ENCODE measurements at regions not wholly inside any gene's neighbourhood (a gene's known extent, or its start where the extent isn't known, plus 50 kb on each side); places are given as distances from the start of the nearest gene placed in this dataset.
"Not testable (repeated sequence)": the region's sequence is repeated elsewhere in the genome, so short reads cannot be mapped to it uniquely, and the experiment has no call there.

DNA sequence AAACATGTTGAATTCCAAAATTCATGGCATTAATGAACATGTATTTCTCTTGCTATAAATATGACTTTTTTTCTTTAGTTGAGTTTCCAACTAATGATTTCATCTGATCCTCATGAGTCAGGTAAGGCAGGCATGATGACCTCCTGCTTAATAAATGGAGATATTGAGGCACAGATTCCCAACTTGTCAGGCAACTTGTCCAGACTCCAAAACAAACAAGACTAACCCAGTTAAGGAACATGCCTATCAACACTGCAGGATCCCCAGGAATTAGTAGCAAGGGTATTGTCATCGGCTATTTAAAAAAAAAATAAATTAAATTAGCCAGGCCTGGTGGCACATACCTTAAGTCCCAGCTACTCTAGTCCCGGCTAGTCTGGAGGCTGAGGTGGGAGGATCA is 121.3 kb upstream of the SALL4 start:
- Histone ChIP-seq H3K27ac (no peak overlapping the region), H3K27me3 (no peaks in the 10 kb centered on the region), H3K4me3 (no peak overlapping the region), H3K36me3 (replicated peaks in 1 of 2) (no peaks in the 10 kb centered on the region), H3K9me3 (replicated peaks in 1 of 3) (no peaks in the 10 kb centered on the region), H3K4me1 (replicated peaks in 1 of 2) (no peaks in the 10 kb centered on the region)
- 81 to 90% (median 88%) methylated on average over 2 of the region's 2 CpGs for WGBS, 4 donors
- no peak for TF ChIP-seq POLR2A (IDR thresholded peaks at IDR 0.05)
- TF ChIP-seq, protein P1, sequence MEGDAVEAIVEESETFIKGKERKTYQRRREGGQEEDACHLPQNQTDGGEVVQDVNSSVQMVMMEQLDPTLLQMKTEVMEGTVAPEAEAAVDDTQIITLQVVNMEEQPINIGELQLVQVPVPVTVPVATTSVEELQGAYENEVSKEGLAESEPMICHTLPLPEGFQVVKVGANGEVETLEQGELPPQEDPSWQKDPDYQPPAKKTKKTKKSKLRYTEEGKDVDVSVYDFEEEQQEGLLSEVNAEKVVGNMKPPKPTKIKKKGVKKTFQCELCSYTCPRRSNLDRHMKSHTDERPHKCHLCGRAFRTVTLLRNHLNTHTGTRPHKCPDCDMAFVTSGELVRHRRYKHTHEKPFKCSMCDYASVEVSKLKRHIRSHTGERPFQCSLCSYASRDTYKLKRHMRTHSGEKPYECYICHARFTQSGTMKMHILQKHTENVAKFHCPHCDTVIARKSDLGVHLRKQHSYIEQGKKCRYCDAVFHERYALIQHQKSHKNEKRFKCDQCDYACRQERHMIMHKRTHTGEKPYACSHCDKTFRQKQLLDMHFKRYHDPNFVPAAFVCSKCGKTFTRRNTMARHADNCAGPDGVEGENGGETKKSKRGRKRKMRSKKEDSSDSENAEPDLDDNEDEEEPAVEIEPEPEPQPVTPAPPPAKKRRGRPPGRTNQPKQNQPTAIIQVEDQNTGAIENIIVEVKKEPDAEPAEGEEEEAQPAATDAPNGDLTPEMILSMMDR (IDR thresholded peaks at IDR 0.05), result no peak
- DNase-seq, result no peak
- intact Hi-C loops (cut with DNase I), result no loop called here

DNA sequence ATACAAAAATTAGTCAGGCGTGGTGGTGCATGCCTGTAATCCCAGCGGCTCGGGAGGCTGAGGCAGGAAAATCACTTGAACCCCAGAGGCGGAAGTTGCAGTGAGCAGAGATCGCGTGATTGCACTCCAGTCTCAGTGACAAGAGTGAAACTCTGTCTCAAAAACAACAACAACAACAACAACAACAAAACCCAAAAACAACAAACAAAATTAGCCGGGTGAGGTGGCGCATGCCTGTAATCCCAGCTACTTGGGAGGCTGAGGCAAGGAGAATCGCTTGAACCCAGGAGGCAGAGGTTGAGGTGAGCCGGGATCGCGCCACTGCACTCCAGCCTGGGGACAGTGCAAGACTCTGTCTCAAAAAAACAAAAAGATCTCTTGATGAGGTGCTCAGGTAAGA is 120.5 kb upstream of the SALL4 start:
- H3K36me3 ChIP-seq (replicated peaks in 1 of 2); H3K27me3 ChIP-seq; H3K4me3 ChIP-seq; H3K9me3 ChIP-seq (replicated peaks in 1 of 3); H3K27ac ChIP-seq; DNase-seq; H3K4me1 ChIP-seq (replicated peaks in 1 of 2); intact Hi-C loops (cut with DNase I): not testable (repeated sequence)
- 93 to 98% (median 95%) methylated on average over 12 of the region's 12 CpGs for WGBS, 4 donors

DNA sequence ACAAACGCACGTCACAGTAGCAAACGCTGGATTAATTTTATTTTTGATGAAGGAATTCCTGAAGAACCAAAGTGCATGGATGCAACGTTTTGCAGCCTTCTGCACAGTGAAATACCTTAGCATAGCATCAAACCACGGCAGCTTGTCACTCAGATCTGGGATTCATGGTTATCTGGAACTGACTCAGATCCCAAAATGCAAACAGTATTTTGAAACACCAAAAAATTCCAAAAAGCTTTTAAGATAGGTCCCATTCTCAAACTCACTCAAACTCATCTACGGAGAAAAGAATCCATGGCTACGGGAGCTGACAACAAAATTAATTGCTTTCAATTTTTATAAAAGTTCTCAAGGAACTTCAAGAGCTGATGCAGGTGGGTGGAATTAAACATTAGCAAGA is 116.2 kb upstream of the SALL4 start:
- TF ChIP-seq POLR2A (IDR thresholded peaks at IDR 0.05), result no peak
- TF ChIP-seq, protein P1 (IDR thresholded peaks at IDR 0.05), result no peak
- no peak for DNase-seq
- no peak overlapping the region for H3K27ac ChIP-seq
- intact Hi-C loops (cut with DNase I), result no loop called here
- no peaks in the 10 kb centered on the region for H3K9me3 ChIP-seq (replicated peaks in 1 of 3)
- no peak overlapping the region for H3K4me3 ChIP-seq
- WGBS, 4 donors, result 73 to 79% (median 76%) methylated on average over 7 of the region's 7 CpGs
- H3K36me3 ChIP-seq (replicated peaks in 1 of 2), result no peaks in the 10 kb centered on the region
- no peaks in the 10 kb centered on the region for H3K4me1 ChIP-seq (replicated peaks in 1 of 2)
- H3K27me3 ChIP-seq, result no peaks in the 10 kb centered on the region

DNA sequence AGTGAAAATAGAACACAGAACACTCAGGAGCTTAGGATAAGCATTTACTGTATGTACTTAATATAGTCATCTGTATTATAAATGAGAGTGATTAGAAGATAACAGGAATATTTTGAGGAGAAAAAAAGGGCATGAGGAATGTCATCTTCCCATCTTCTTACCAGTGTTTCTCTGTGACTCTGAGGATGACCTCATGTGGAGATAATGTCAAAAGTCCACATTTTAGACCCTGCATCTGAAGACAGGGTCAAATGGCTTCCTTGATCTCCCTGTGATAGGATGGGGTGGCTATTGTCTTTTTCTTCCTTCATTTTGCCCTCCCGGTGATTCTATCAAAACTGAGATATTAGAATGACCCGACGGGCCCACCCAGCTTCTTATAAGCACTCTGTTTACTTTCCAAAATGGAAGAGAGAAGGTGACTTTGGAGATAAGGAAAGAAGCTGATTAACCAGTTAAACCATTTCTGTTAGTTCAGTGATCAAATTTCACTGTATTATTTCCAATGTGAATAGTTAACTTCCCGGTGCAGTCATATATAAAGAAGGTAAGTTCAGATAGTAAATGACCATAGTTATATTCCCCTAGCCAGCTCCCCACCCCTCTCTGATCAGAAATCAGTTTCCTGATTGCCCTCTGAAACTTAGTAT is 115.7 kb upstream of the SALL4 start:
- Histone ChIP-seq H3K9me3 (replicated peaks in 1 of 3) (no peaks in the 10 kb centered on the region), H3K4me3 (no peak overlapping the region), H3K27ac (no peak overlapping the region), H3K36me3 (replicated peaks in 1 of 2) (no peaks in the 10 kb centered on the region), H3K4me1 (replicated peaks in 1 of 2) (no peaks in the 10 kb centered on the region), H3K27me3 (no peaks in the 10 kb centered on the region)
- intact Hi-C loops (cut with DNase I), result no loop called here
- 63 to 67% (median 64%) methylated on average over 4 of the region's 4 CpGs for WGBS, 4 donors
- no peak for DNase-seq
- TF ChIP-seq, protein P1 (IDR thresholded peaks at IDR 0.05), result no peak
- TF ChIP-seq POLR2A (IDR thresholded peaks at IDR 0.05), result no peak

DNA sequence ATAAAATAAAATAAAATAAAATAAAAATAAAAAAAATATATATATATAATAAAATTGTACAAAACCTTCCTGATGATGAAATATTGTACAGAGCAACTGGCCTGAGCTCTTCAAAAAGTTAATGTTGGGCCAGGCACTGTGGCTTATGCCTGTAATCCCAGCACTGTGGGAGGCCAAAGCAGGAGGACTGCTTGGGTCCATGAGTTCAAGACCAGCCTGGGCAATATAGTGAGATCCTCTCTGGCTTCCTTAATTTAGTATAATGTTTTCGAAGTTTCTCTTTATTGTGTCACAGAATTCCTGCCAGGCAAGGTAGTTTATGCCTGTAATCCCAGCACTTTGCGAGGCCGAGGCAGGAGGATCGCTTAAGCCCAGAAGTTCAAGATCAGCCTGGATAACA is 113.9 kb upstream of the SALL4 start:
- H3K4me3 ChIP-seq, result no peak overlapping the region
- no peak for DNase-seq
- H3K4me1 ChIP-seq (replicated peaks in 1 of 2), result no peaks in the 10 kb centered on the region
- TF ChIP-seq, protein P1 (IDR thresholded peaks at IDR 0.05), result no peak
- TF ChIP-seq POLR2A (IDR thresholded peaks at IDR 0.05), result no peak
- no peaks in the 10 kb centered on the region for H3K36me3 ChIP-seq (replicated peaks in 1 of 2)
- intact Hi-C loops (cut with DNase I), result no loop called here
- H3K27ac ChIP-seq, result no peak overlapping the region
- H3K9me3 ChIP-seq (replicated peaks in 1 of 3), result no peaks in the 10 kb centered on the region
- no peaks in the 10 kb centered on the region for H3K27me3 ChIP-seq
- WGBS, 4 donors, result 85 to 94% (median 88%) methylated on average over 4 of the region's 4 CpGs

Measured in adrenal gland (tissue), 9 donors.